NT2/D1 (cell line): ENCODE measurements at regions not wholly inside any gene's neighbourhood (a gene's known extent, or its start where the extent isn't known, plus 50 kb on each side); places are given as distances from the start of the nearest gene placed in this dataset.
"Not testable (repeated sequence)": the region's sequence is repeated elsewhere in the genome, so short reads cannot be mapped to it uniquely, and the experiment has no call there.

Experiments
- DNase-seq: peaks from one replicate; pipeline ENCODE4 v3.0.0-alpha.2; 2011; ENCODE audit warnings: low read depth, low spot score
- H3K27me3 ChIP-seq: 2 replicates; pipeline ENCODE4 v1.6.0; 2011; ENCODE audit warnings: mild to moderate bottlenecking; ENCODE audit not compliant: insufficient read length, insufficient read depth
- H3K36me3 ChIP-seq: 2 replicates; pipeline ENCODE4 v1.6.1; 2011; ENCODE audit warnings: mild to moderate bottlenecking, low read length, mixed read lengths; ENCODE audit not compliant: insufficient read depth, insufficient read length
- H3K4me1 ChIP-seq: 2 replicates; pipeline ENCODE4 v1.5.1; 2011; ENCODE audit not compliant: insufficient read depth, insufficient read length
- H3K4me3 ChIP-seq: 2 replicates; pipeline ENCODE4 v1.5.1; 2011; ENCODE audit warnings: low read depth; ENCODE audit not compliant: insufficient read length
- H3K9ac ChIP-seq: 2 replicates; pipeline ENCODE4 v1.6.0; 2011; ENCODE audit warnings: low read depth; ENCODE audit not compliant: insufficient read length
- H3K9me3 ChIP-seq: 2 replicates; pipeline ENCODE4 v1.5.1; 2011; ENCODE audit warnings: mild to moderate bottlenecking, low read length; ENCODE audit not compliant: insufficient read depth
- SUZ12 ChIP-seq: IDR thresholded peaks from 2 replicates; pipeline ENCODE4 v1.6.1; 2011; ENCODE audit not compliant: insufficient read length, insufficient read depth; ENCODE audit errors: extremely low read depth
- YY1 ChIP-seq: IDR thresholded peaks from 2 replicates; pipeline ENCODE4 v1.6.1; 2011; ENCODE audit not compliant: insufficient read length, insufficient read depth
- ZNF274 ChIP-seq: IDR thresholded peaks from 2 replicates; pipeline ENCODE4 v1.6.1; 2011; ENCODE audit warnings: mild to moderate bottlenecking, low read depth, low read length

- no peak overlapping the region for H3K9ac ChIP-seq
These were observed 236.1 kb downstream of the BUB3 start for GRCh38 chr10:123390332-123390731.

GRCh38 chr10:123390874-123391273 is 236.7 kb downstream of the BUB3 start:
- no peaks in the 10 kb centered on the region for H3K27me3 ChIP-seq
- H3K9me3 ChIP-seq, result peaks cover 28% of the 10 kb centered on the region; the same call in 1 of the 2 replicates
- H3K36me3 ChIP-seq, result no peaks in the 10 kb centered on the region
- TF ChIP-seq ZNF274 (no peak), YY1 (no peak), SUZ12 (no peak)
- H3K4me1 ChIP-seq, result no peaks in the 10 kb centered on the region
- DNase-seq, result no peak
- no peak overlapping the region for H3K4me3 ChIP-seq
- H3K9ac ChIP-seq, result no peak overlapping the region

More at GRCh38 chr10:123390332-123390731, 236.1 kb downstream of the BUB3 start:
- H3K36me3 ChIP-seq, result no peaks in the 10 kb centered on the region
- peaks cover 33% of the 10 kb centered on the region; the same call in 1 of the 2 replicates for H3K9me3 ChIP-seq
- no peaks in the 10 kb centered on the region for H3K27me3 ChIP-seq
- H3K4me3 ChIP-seq, result no peak overlapping the region
- no peak for TF ChIP-seq SUZ12
- no peak for TF ChIP-seq ZNF274
- TF ChIP-seq YY1, result no peak
- no peaks in the 10 kb centered on the region for H3K4me1 ChIP-seq
- DNase-seq, result no peak

- no peaks in the 10 kb centered on the region for H3K4me1 ChIP-seq
- TF ChIP-seq YY1 (no peak), SUZ12 (no peak), ZNF274 (no peak)
- no peak overlapping the region for H3K4me3 ChIP-seq
- no peaks in the 10 kb centered on the region for H3K27me3 ChIP-seq
- H3K36me3 ChIP-seq, result no peaks in the 10 kb centered on the region
- H3K9ac ChIP-seq, result no peak overlapping the region
- no peak for DNase-seq
- H3K9me3 ChIP-seq, result peaks cover 24% of the 10 kb centered on the region; the same call in 1 of the 2 replicates
These were observed 237.2 kb downstream of the BUB3 start for GRCh38 chr10:123391275-123392028.

GRCh38 chr10:123392182-123392963 is 238.2 kb downstream of the BUB3 start:
- H3K4me3 ChIP-seq, result no peak overlapping the region
- TF ChIP-seq YY1, result no peak
- TF ChIP-seq SUZ12, result no peak
- TF ChIP-seq ZNF274, result no peak
- DNase-seq, result no peak
- no peak overlapping the region for H3K9ac ChIP-seq
- H3K36me3 ChIP-seq, result no peaks in the 10 kb centered on the region
- H3K27me3 ChIP-seq, result no peaks in the 10 kb centered on the region
- no peaks in the 10 kb centered on the region for H3K4me1 ChIP-seq
- H3K9me3 ChIP-seq, result peaks cover 16% of the 10 kb centered on the region; the same call in 1 of the 2 replicates

DNA sequence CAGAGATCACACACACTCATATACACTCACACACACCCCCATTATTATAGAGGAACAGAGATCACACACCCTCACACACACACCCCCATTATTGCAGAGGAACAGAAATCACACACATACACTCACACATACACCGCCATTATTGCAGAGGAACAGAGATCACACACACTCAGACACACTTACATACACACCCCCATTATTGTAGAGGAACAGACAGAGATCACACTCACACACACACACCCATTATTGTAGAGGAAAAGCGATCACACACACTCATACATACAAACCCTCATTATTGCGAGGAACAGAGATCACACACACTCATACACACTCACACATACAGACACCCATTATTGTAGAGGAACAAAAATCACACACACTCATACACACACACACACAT is 239.0 kb downstream of the BUB3 start:
- H3K4me3 ChIP-seq, result no peak overlapping the region
- no peak for DNase-seq
- H3K27me3 ChIP-seq, result no peaks in the 10 kb centered on the region
- H3K36me3 ChIP-seq, result no peaks in the 10 kb centered on the region
- no peaks in the 10 kb centered on the region for H3K4me1 ChIP-seq
- peaks cover 12% of the 10 kb centered on the region; the same call in 1 of the 2 replicates for H3K9me3 ChIP-seq
- no peak for TF ChIP-seq YY1
- TF ChIP-seq SUZ12, result no peak
- TF ChIP-seq ZNF274, result no peak
- no peak overlapping the region for H3K9ac ChIP-seq

DNA sequence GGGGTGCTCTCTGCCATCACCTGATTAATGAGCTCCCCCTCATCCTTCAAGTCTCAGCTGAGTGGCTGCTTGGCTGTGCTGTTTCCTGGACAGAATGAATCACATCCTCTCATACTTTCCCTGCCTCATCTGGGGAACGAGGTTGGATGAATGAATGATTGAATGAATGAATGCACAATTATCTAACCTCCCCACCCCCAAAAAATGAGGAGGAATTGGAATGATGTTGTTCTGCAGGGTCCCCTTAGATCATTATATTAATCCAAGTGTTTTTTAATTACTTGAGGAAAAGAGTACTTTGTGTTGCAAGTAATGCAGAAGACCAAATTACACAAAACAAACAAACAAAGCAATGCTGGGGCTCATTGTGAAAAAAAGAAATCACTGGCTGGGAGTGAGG is 240.2 kb downstream of the BUB3 start:
- TF ChIP-seq ZNF274 (no peak), YY1 (no peak), SUZ12 (no peak)
- no peak for DNase-seq
- Histone ChIP-seq H3K36me3 (no peaks in the 10 kb centered on the region), H3K9ac (no peak overlapping the region), H3K4me1 (no peaks in the 10 kb centered on the region), H3K4me3 (no peak overlapping the region), H3K9me3 (peaks cover under 1% of the 10 kb centered on the region; the same call in 1 of the 2 replicates), H3K27me3 (no peaks in the 10 kb centered on the region)

DNA sequence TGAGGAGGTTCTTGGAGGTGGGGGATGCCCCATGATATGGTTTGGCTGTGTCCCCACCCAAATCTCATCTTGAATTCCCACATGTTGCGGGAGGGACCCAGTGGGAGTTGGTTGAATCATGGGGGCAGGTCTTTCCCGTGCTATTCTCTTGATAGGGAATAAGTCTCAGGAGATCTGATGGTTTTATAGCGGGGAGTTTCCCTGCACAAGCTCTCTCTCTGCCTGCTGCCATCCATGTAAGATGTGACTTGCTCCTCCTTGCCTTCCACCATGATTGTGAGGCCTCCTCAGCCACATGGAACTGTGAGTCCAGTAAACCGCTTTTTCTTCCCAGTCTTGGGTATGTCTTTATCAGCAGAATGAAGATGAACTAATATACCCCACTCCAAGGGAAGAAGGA is 241.0 kb downstream of the BUB3 start:
- not testable (repeated sequence) for H3K4me1 ChIP-seq, H3K9me3 ChIP-seq, H3K36me3 ChIP-seq, H3K9ac ChIP-seq, H3K27me3 ChIP-seq, H3K4me3 ChIP-seq, DNase-seq
